LNCaP clone FGC (cell line): ENCODE measurements at regions not wholly inside any gene's neighbourhood (a gene's known extent, or its start where the extent isn't known, plus 50 kb on each side); places are given as distances from the start of the nearest gene placed in this dataset.

ENCODE experiments used
- DNase-seq: peaks from one replicate; pipeline ENCODE4 v3.0.0-alpha.2; 2011; ENCODE audit warnings: low read depth
- H3K4me3 ChIP-seq: 2 replicates; pipeline ENCODE4 v1.5.1; 2011; ENCODE audit warnings: mild to moderate bottlenecking, low read depth, low read length, control low read depth
- CTCF ChIP-seq: IDR thresholded peaks from 2 replicates; pipeline ENCODE4 v1.5.1; 2012; ENCODE audit warnings: mild to moderate bottlenecking; ENCODE audit not compliant: control insufficient read depth, insufficient read depth; ENCODE audit errors: extremely low read depth

GRCh38 chr11:70670676-70671034, 272.3 kb downstream of the CTTN start:
- H3K4me3 ChIP-seq, result no peak overlapping the region
- DNase-seq, result no peak

DNA sequence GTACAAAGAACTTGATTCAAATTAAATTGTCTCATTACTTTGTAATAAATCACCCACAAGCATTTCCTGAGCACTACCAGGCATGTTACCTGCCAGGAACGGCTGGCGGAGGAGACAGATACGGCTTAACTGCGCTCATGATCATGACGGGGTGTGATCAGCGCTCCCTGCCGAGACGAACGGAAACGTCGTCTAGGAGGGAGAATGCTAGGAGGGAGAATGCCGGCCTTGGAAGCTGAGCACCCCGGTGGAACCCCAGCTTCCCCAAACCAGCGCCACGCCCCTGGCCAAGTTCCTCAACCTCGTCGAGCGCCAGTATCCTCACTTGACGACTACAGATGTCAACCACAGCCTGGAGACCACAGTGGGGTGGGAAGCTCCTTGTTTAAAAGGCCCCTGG, 272.8 kb downstream of the CTTN start:
- TF ChIP-seq CTCF, result no peak
- no peak for DNase-seq
- no peak overlapping the region for H3K4me3 ChIP-seq

More at GRCh38 chr11:70670676-70671034, 272.3 kb downstream of the CTTN start:
- no peak for TF ChIP-seq CTCF

- H3K4me3 ChIP-seq, result no peak overlapping the region
- TF ChIP-seq CTCF, result no peak
- no peak for DNase-seq
These were observed 273.3 kb downstream of the CTTN start for GRCh38 chr11:70671611-70672010.

- no peak for TF ChIP-seq CTCF
These were observed 274.8 kb downstream of the CTTN start for GRCh38 chr11:70672991-70673653.

DNA sequence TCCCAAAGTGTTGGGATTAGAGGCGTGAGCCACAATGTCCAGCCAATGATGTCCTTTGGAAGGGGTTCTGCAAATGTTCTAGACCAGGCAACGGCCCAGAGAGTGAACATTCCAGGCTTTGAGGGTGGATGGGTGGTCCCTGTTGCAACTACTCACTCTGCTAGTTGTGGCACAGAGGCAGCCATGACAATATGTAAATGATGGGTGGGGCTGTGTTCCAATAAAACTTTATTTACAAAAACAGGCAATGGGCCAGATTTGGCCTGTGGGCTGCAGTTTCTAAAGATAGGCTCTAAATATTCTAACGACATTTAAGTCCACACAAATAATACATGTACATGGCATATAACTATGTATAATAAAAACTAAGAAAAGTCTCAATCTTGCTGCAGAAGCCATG, 276.3 kb downstream of the CTTN start:
- no peak overlapping the region for H3K4me3 ChIP-seq
- no peak for TF ChIP-seq CTCF
- DNase-seq, result no peak

More at GRCh38 chr11:70672991-70673653, 274.8 kb downstream of the CTTN start:
- no peak for DNase-seq
- H3K4me3 ChIP-seq, result no peak overlapping the region

- TF ChIP-seq CTCF, result no peak
These were observed 277.5 kb downstream of the CTTN start for GRCh38 chr11:70675697-70676374.

More at GRCh38 chr11:70675697-70676374, 277.5 kb downstream of the CTTN start:
- H3K4me3 ChIP-seq, result no peak overlapping the region
- peak; percentile 73 for DNase-seq
